ENCODE measurements at regions not wholly inside any gene's neighbourhood (a gene's known extent, or its start where the extent isn't known, plus 50 kb on each side); places are given as distances from the start of the nearest gene placed in this dataset.
A peak's percentile ranks its signal among the peaks of the same experiment; 100 is the strongest.

DNA sequence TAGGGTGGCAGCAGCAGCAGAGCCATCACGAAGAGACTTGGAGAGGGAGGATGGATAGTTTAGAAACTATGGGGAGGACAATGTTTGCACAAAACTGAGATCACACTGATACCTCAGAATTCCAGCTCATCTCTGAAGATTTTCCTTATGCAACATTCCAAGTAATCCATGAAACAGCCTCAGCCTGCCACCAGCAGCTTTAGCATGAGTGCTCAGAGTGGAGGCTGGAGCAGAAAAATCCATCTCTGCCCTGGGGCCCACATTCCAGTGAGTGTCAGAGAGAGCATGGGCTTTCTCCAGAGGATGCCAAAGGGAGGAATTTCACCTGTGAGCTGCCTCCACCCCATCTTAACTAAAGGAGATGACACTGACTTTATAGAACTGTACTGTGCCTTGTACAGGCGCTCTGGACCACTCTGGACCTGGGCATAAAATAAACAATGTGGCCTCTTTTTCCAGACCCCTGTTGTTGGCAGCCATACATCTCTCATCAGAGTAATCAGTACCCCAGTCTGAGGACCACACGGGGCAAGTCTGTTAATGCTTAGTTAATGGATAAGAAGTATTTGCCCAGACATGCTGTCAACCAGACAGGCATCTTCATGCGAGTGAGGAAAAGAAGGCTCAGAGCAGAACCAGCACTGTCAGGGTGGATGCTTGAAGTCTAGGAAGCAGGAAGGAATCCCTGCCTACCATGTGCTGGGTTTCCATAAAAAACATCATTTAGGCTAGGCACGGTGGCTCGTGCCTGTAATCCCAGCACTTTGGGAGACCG is 440.9 kb downstream of the ENC1 start:
- Histone ChIP-seq H3K27me3 (ENCODE audit: insufficient read depth, low read length, poor library complexity, severe bottlenecking) (no peaks in the 10 kb centered on the region), H2AFZ (ENCODE audit: low read length) (peak overlapping the region; percentile 78; the same call in 1 of the 2 replicates), H3K36me3 (ENCODE audit: insufficient read depth, low read length) (no peaks in the 10 kb centered on the region), H3F3A (ENCODE audit: low read depth) (no peaks in the 10 kb centered on the region), H3K4me3 (ENCODE audit: low read length, poor library complexity, severe bottlenecking) (no peak overlapping the region), H3K79me2 (ENCODE audit: insufficient read depth, low read length) (no peaks in the 10 kb centered on the region), H3K4me2 (ENCODE audit: low read depth, low read length, poor library complexity, severe bottlenecking) (peak overlapping the region; percentile 13), H3K4me1 (ENCODE audit: insufficient read depth, low read length, poor library complexity, severe bottlenecking) (peaks cover 36% of the 10 kb centered on the region), H4K20me1 (ENCODE audit: insufficient read depth, low read length, poor library complexity, severe bottlenecking) (no peaks in the 10 kb centered on the region), H3K9me2 (replicated peaks; ENCODE audit: low read depth, low read length) (no peaks in the 10 kb centered on the region), H3K9me3 (ENCODE audit: insufficient read depth, low read depth, low read length) (no peaks in the 10 kb centered on the region), H3K9ac (ENCODE audit: low read depth, low read length, poor library complexity, severe bottlenecking) (peak overlapping the region; percentile 1)
- TF ChIP-seq, protein P1, sequence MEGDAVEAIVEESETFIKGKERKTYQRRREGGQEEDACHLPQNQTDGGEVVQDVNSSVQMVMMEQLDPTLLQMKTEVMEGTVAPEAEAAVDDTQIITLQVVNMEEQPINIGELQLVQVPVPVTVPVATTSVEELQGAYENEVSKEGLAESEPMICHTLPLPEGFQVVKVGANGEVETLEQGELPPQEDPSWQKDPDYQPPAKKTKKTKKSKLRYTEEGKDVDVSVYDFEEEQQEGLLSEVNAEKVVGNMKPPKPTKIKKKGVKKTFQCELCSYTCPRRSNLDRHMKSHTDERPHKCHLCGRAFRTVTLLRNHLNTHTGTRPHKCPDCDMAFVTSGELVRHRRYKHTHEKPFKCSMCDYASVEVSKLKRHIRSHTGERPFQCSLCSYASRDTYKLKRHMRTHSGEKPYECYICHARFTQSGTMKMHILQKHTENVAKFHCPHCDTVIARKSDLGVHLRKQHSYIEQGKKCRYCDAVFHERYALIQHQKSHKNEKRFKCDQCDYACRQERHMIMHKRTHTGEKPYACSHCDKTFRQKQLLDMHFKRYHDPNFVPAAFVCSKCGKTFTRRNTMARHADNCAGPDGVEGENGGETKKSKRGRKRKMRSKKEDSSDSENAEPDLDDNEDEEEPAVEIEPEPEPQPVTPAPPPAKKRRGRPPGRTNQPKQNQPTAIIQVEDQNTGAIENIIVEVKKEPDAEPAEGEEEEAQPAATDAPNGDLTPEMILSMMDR (conservative IDR thresholded peaks at IDR 0.05; ENCODE audit: low read length): no peak
- TF ChIP-seq EZH2phosphoT487 (IDR thresholded peaks at IDR 0.05; ENCODE audit: borderline replicate concordance): no peak

DNA sequence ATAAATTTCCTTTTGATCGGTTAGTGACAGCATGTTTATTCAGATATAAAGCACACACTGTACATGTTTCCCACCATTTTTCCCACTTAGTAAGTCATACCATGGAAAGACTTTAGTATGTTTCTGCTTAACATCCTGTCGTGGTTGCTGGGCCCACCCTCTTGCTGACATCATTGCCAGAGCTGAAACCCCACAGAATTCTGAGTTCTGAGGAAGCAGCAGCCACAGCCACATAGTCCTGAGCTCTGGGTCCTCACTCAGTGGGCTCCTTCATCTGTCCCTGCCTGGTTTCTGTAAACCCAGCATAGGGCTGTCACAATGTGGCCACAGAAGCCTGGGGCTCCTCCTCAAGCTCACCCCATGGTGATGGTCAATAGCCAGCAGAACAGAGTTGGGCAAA is 441.5 kb downstream of the ENC1 start:
- Histone ChIP-seq H3K4me3 (ENCODE audit: low read length, poor library complexity, severe bottlenecking) (no peak overlapping the region), H3K4me1 (ENCODE audit: insufficient read depth, low read length, poor library complexity, severe bottlenecking) (peaks cover 36% of the 10 kb centered on the region), H3K79me2 (ENCODE audit: insufficient read depth, low read length) (no peaks in the 10 kb centered on the region), H3K9me2 (replicated peaks; ENCODE audit: low read depth, low read length) (no peaks in the 10 kb centered on the region), H3K9ac (ENCODE audit: low read depth, low read length, poor library complexity, severe bottlenecking) (peak overlapping the region; percentile 1), H3K36me3 (ENCODE audit: insufficient read depth, low read length) (no peaks in the 10 kb centered on the region), H2AFZ (ENCODE audit: low read length) (peak overlapping the region; percentile 78), H3K27me3 (ENCODE audit: insufficient read depth, low read length, poor library complexity, severe bottlenecking) (no peaks in the 10 kb centered on the region), H3F3A (ENCODE audit: low read depth) (no peaks in the 10 kb centered on the region), H4K20me1 (ENCODE audit: insufficient read depth, low read length, poor library complexity, severe bottlenecking) (no peaks in the 10 kb centered on the region), H3K9me3 (ENCODE audit: insufficient read depth, low read depth, low read length) (no peaks in the 10 kb centered on the region), H3K4me2 (ENCODE audit: low read depth, low read length, poor library complexity, severe bottlenecking) (peak overlapping the region; percentile 13)
- TF ChIP-seq, protein P1 (conservative IDR thresholded peaks at IDR 0.05; ENCODE audit: low read length): no peak
- no peak for TF ChIP-seq EZH2phosphoT487 (IDR thresholded peaks at IDR 0.05; ENCODE audit: borderline replicate concordance)

DNA sequence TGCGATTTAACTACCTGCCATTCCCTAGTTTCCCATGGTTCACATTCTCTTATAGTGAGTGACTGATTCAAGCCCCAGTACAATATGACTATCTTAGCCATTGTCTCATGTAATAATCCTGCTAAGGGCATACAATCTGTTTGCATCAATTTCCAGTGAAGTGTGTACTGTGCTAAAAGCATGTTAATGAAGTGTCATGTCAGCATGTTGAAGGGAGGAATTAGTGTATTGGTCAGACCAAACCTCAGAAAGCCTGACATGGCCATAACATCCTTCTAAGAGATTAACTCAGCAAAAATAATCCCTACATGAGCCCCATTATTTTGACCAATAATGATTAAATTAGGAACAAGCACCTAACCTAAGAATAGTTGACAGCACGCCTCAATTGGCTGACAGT is 442.4 kb downstream of the ENC1 start:
- Histone ChIP-seq H2AFZ (ENCODE audit: low read length) (no peak overlapping the region), H3K79me2 (ENCODE audit: insufficient read depth, low read length) (no peaks in the 10 kb centered on the region), H3K9me2 (replicated peaks; ENCODE audit: low read depth, low read length) (no peaks in the 10 kb centered on the region), H3K4me2 (ENCODE audit: low read depth, low read length, poor library complexity, severe bottlenecking) (no peak overlapping the region), H3K9ac (ENCODE audit: low read depth, low read length, poor library complexity, severe bottlenecking) (no peak overlapping the region), H3K9me3 (ENCODE audit: insufficient read depth, low read depth, low read length) (no peaks in the 10 kb centered on the region), H3F3A (ENCODE audit: low read depth) (no peaks in the 10 kb centered on the region), H4K20me1 (ENCODE audit: insufficient read depth, low read length, poor library complexity, severe bottlenecking) (no peaks in the 10 kb centered on the region), H3K27me3 (ENCODE audit: insufficient read depth, low read length, poor library complexity, severe bottlenecking) (no peaks in the 10 kb centered on the region), H3K4me3 (ENCODE audit: low read length, poor library complexity, severe bottlenecking) (no peak overlapping the region), H3K4me1 (ENCODE audit: insufficient read depth, low read length, poor library complexity, severe bottlenecking) (peaks cover 36% of the 10 kb centered on the region), H3K36me3 (ENCODE audit: insufficient read depth, low read length) (no peaks in the 10 kb centered on the region)
- TF ChIP-seq, protein P1 (conservative IDR thresholded peaks at IDR 0.05; ENCODE audit: low read length): no peak
- no peak for TF ChIP-seq EZH2phosphoT487 (IDR thresholded peaks at IDR 0.05; ENCODE audit: borderline replicate concordance)

All from Loucy (cell line).